H9 (cell line): ENCODE measurements at regions not wholly inside any gene's neighbourhood (a gene's known extent, or its start where the extent isn't known, plus 50 kb on each side); places are given as distances from the start of the nearest gene placed in this dataset.

Experiments
- DNase-seq: peaks from one replicate; pipeline ENCODE4 v3.0.0-alpha.2; 2017
- H2AFZ ChIP-seq: one replicate; pipeline ENCODE4 v1.6.1; 2013; ENCODE audit warnings: mild to moderate bottlenecking, low read length, control low read depth, moderate library complexity
- H2AK5ac ChIP-seq: 2 replicates; pipeline ENCODE4 v1.6.1; 2013; ENCODE audit warnings: low read length, control low read depth, mixed read lengths; ENCODE audit not compliant: insufficient read length
- H2BK120ac ChIP-seq: one replicate; pipeline ENCODE4 v1.6.1; 2013; ENCODE audit warnings: low read depth, mild to moderate bottlenecking, low read length, control low read depth, inconsistent platforms; ENCODE audit not compliant: poor library complexity, severe bottlenecking
- H2BK12ac ChIP-seq: 2 replicates; pipeline ENCODE4 v1.6.1; 2013; ENCODE audit warnings: low read length, control low read depth, mixed read lengths, low read depth; ENCODE audit not compliant: insufficient read length
- H2BK15ac ChIP-seq: 2 replicates; pipeline ENCODE4 v1.6.1; 2013; ENCODE audit warnings: low read depth, low read length, control low read depth
- H2BK20ac ChIP-seq: one replicate; pipeline ENCODE4 v1.6.1; 2013; ENCODE audit warnings: low read depth, mild to moderate bottlenecking, low read length, control low read depth, inconsistent platforms; ENCODE audit not compliant: poor library complexity, severe bottlenecking
- H2BK5ac ChIP-seq: 2 replicates; pipeline ENCODE4 v1.6.1; 2013; ENCODE audit warnings: low read length, control low read depth, mixed read lengths; ENCODE audit not compliant: insufficient read length
- H3K14ac ChIP-seq: 2 replicates; pipeline ENCODE4 v1.6.1; 2013; ENCODE audit warnings: low read length, control low read depth; ENCODE audit not compliant: insufficient read depth
- H3K18ac ChIP-seq: 2 replicates; pipeline ENCODE4 v1.6.1; 2013; ENCODE audit warnings: low read depth, mild to moderate bottlenecking, mixed read lengths, low read length, control low read depth; ENCODE audit not compliant: insufficient read length
- H3K23ac ChIP-seq: 2 replicates; pipeline ENCODE4 v1.6.1; 2013; ENCODE audit warnings: low read length, control low read depth, mixed read lengths, low read depth; ENCODE audit not compliant: insufficient read length
- H3K23me2 ChIP-seq: 2 replicates; pipeline ENCODE4 v1.6.1; 2013; ENCODE audit warnings: low read depth, mild to moderate bottlenecking, mixed read lengths, low read length, control low read depth; ENCODE audit not compliant: insufficient read length, poor library complexity, severe bottlenecking
- H3K27ac ChIP-seq: 2 replicates; pipeline ENCODE4 v1.5.1; 2013; ENCODE audit warnings: low read length, control low read depth, mixed read lengths, low read depth; ENCODE audit not compliant: insufficient read length
- H3K27me3 ChIP-seq: 2 replicates; pipeline ENCODE4 v1.6.1; 2013; ENCODE audit warnings: low read length, control low read depth, inconsistent platforms; ENCODE audit not compliant: insufficient read depth
- H3K4ac ChIP-seq: 2 replicates; pipeline ENCODE4 v1.6.1; 2013; ENCODE audit warnings: low read depth, mild to moderate bottlenecking, control low read depth, inconsistent platforms, low read length, moderate library complexity
- H3K4me1 ChIP-seq: 2 replicates; pipeline ENCODE4 v1.6.1; 2013; ENCODE audit warnings: low read length, control low read depth, inconsistent platforms; ENCODE audit not compliant: insufficient read depth
- H3K4me2 ChIP-seq: 2 replicates; pipeline ENCODE4 v1.6.1; 2013; ENCODE audit warnings: low read length, control low read depth, mixed read lengths; ENCODE audit not compliant: insufficient read length, insufficient read depth
- H3K56ac ChIP-seq: 2 replicates; pipeline ENCODE4 v1.6.1; 2013; ENCODE audit warnings: low read depth, mild to moderate bottlenecking, mixed read lengths, low read length, control low read depth; ENCODE audit not compliant: insufficient read length
- H3K79me1 ChIP-seq: 2 replicates; pipeline ENCODE4 v1.6.1; 2013; ENCODE audit warnings: low read depth, mild to moderate bottlenecking, moderate library complexity, low read length, control low read depth, inconsistent platforms; ENCODE audit not compliant: insufficient read depth, poor library complexity, severe bottlenecking
- H3K79me2 ChIP-seq: 2 replicates; pipeline ENCODE4 v1.6.1; 2013; ENCODE audit warnings: low read length, control low read depth, inconsistent platforms; ENCODE audit not compliant: insufficient read depth
- H3K9ac ChIP-seq: 2 replicates; pipeline ENCODE4 v1.6.1; 2013; ENCODE audit warnings: low read length, control low read depth, mixed read lengths; ENCODE audit not compliant: insufficient read length; ENCODE audit errors: extremely low read depth
- H3K9me3 ChIP-seq: one replicate; pipeline ENCODE4 v1.6.1; 2013; ENCODE audit warnings: low read depth, low read length, inconsistent platforms; ENCODE audit not compliant: control insufficient read depth
- H3T11ph ChIP-seq: one replicate; pipeline ENCODE4 v1.6.1; 2013; ENCODE audit warnings: mild to moderate bottlenecking, low read length, control low read depth, inconsistent platforms
- H4K20me1 ChIP-seq: one replicate; pipeline ENCODE4 v1.6.1; 2013; ENCODE audit not compliant: control insufficient read depth, insufficient read length, insufficient read depth
- H4K5ac ChIP-seq: 2 replicates; pipeline ENCODE4 v1.6.1; 2013; ENCODE audit warnings: low read depth, mild to moderate bottlenecking, mixed read lengths, low read length, control low read depth; ENCODE audit not compliant: insufficient read length
- H4K8ac ChIP-seq: replicated peaks from 2 replicates; pipeline ENCODE4 v1.6.1; 2013; ENCODE audit warnings: low read length, control low read depth, mixed read lengths, low read depth; ENCODE audit not compliant: insufficient read length
- H4K91ac ChIP-seq: 2 replicates; pipeline ENCODE4 v1.6.1; 2013; ENCODE audit warnings: low read depth, mild to moderate bottlenecking, moderate library complexity, mixed read lengths, low read length, control low read depth; ENCODE audit not compliant: insufficient read length
- H3K27ac Mint-ChIP-seq, 3 experiments: 2 replicates in 2 of 3; 3 replicates in 1 of 3; pipeline ENCODE4 v1.8.0; 2020 to 2021; ENCODE audit warnings: mixed read lengths in 3 of 3, mild to moderate bottlenecking in 1 of 3, moderate library complexity in 1 of 3
- H3K27me3 Mint-ChIP-seq: 2 replicates; pipeline ENCODE4 v1.8.0; 2021; ENCODE audit warnings: low read depth, mild to moderate bottlenecking, moderate library complexity, mixed read lengths
- H3K36me3 Mint-ChIP-seq, 3 experiments: 2 replicates in 2 of 3; 3 replicates in 1 of 3; pipeline ENCODE4 v1.8.0; 2020 to 2021; ENCODE audit warnings: low read depth in 3 of 3, mixed read lengths in 3 of 3; ENCODE audit not compliant: insufficient read depth in 1 of 3
- H3K4me1 Mint-ChIP-seq, 2 experiments: 2 replicates each; pipeline ENCODE4 v1.8.0; 2020; ENCODE audit warnings: mixed read lengths in 2 of 2
- H3K4me3 Mint-ChIP-seq, 2 experiments: 2 replicates in 1 of 2; 3 replicates in 1 of 2; pipeline ENCODE4 v1.8.0; 2020 to 2021; ENCODE audit warnings: mild to moderate bottlenecking in 2 of 2, mixed read lengths in 2 of 2, moderate library complexity in 1 of 2
- H3K9me3 Mint-ChIP-seq, 2 experiments: 2 replicates in 1 of 2; 3 replicates in 1 of 2; pipeline ENCODE4 v1.8.0; 2020; ENCODE audit warnings: mild to moderate bottlenecking in 2 of 2, mixed read lengths in 2 of 2, moderate library complexity in 1 of 2
- WGBS: extraction: QIAGEN DNeasy Blood & Tissue Kit; methylation state at CpG from one replicate; pipeline ENCODE4 v1.1.7; 2013; ENCODE audit warnings: missing lambda C conversion rate, low lambda C conversion rate, mixed read lengths; ENCODE audit not compliant: insufficient read length; ENCODE audit errors: extremely low coverage; 5-methylcytosine and 5-hydroxymethylcytosine counted together
- TF ChIP-seq, protein P1 (sequence below): fragments of 200-600 bp; sonication (generic); conservative IDR thresholded peaks from 3 replicates; pipeline ENCODE4 v1.8.0; 2021; ENCODE audit warnings: antibody characterized with exemption, mild to moderate bottlenecking

DNA sequence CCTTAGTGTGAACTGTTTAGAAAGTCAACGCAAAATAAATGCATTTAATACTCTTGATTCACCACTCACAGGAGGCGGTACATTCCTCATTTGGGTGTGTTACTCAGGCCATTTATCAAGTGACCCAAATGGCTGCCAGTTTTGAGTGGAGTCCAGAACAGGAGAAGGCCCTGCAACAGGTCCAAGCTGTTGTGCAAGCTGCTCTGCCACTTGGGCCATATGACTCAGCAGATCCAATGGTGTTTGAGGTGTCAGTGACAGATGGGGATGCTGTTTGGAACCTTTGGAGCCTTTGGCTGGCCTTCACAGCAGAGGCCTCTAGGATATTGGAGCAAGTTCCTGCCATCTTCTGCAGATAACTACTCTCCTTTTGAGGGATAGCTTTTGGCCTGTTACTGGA lies 609.2 kb downstream of the KCNT2 start:
- no peaks in the 10 kb centered on the region for H4K20me1 ChIP-seq
- H2BK15ac ChIP-seq = no peak overlapping the region
- no peak overlapping the region for H3K14ac ChIP-seq
- Mint-ChIP-seq H3K4me3 (no peak overlapping the region), H3K4me1 (peaks cover 15 to 18% of the 10 kb centered on the region in 2 experiments), H3K27me3 (no peaks in the 10 kb centered on the region), H3K27ac (no peak overlapping the region), H3K9me3 (peaks cover 0 to 9% of the 10 kb centered on the region in 2 experiments; a peak in 3 of 5 replicates), H3K36me3 (peaks cover 0 to 12% (median 8%) of the 10 kb centered on the region in 3 experiments; a peak in 6 of 7 replicates)
- no peaks in the 10 kb centered on the region for H3K27me3 ChIP-seq
- no peak overlapping the region for H2BK120ac ChIP-seq
- WGBS = no CpG with 5 or more reads among the region's 2 CpGs
- H3K9ac ChIP-seq = no peak overlapping the region
- no peak overlapping the region for H3T11ph ChIP-seq
- H2AK5ac ChIP-seq = no peak overlapping the region
- H3K4ac ChIP-seq = no peak overlapping the region
- H3K27ac ChIP-seq = no peak overlapping the region
- no peak overlapping the region for H2BK20ac ChIP-seq
- no peaks in the 10 kb centered on the region for H3K79me1 ChIP-seq
- no peak overlapping the region for H2AFZ ChIP-seq
- H2BK12ac ChIP-seq = no peak overlapping the region
- no peak overlapping the region for H4K91ac ChIP-seq
- no peak overlapping the region for H3K18ac ChIP-seq
- peaks cover 4% of the 10 kb centered on the region; the same call in 1 of the 2 replicates for H3K4me1 ChIP-seq
- H3K79me2 ChIP-seq = no peaks in the 10 kb centered on the region
- no peak overlapping the region for H4K5ac ChIP-seq
- no peak overlapping the region for H4K8ac ChIP-seq
- H2BK5ac ChIP-seq = no peak overlapping the region
- H3K9me3 ChIP-seq = no peaks in the 10 kb centered on the region
- no peak overlapping the region for H3K4me2 ChIP-seq
- H3K23ac ChIP-seq = no peak overlapping the region
- TF ChIP-seq, protein P1, sequence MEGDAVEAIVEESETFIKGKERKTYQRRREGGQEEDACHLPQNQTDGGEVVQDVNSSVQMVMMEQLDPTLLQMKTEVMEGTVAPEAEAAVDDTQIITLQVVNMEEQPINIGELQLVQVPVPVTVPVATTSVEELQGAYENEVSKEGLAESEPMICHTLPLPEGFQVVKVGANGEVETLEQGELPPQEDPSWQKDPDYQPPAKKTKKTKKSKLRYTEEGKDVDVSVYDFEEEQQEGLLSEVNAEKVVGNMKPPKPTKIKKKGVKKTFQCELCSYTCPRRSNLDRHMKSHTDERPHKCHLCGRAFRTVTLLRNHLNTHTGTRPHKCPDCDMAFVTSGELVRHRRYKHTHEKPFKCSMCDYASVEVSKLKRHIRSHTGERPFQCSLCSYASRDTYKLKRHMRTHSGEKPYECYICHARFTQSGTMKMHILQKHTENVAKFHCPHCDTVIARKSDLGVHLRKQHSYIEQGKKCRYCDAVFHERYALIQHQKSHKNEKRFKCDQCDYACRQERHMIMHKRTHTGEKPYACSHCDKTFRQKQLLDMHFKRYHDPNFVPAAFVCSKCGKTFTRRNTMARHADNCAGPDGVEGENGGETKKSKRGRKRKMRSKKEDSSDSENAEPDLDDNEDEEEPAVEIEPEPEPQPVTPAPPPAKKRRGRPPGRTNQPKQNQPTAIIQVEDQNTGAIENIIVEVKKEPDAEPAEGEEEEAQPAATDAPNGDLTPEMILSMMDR = no peak
- no peak overlapping the region for H3K56ac ChIP-seq
- no peak for DNase-seq
- no peaks in the 10 kb centered on the region for H3K23me2 ChIP-seq
